HPDE6-E6E7 (cell line): ENCODE measurements at regions not wholly inside any gene's neighbourhood (a gene's known extent, or its start where the extent isn't known, plus 50 kb on each side); places are given as distances from the start of the nearest gene placed in this dataset.

ENCODE experiments used
- DNase-seq: peaks from one replicate; pipeline ENCODE4 v3.0.0; 2011; ENCODE audit warnings: missing footprints; ENCODE audit errors: extremely low spot score

DNA sequence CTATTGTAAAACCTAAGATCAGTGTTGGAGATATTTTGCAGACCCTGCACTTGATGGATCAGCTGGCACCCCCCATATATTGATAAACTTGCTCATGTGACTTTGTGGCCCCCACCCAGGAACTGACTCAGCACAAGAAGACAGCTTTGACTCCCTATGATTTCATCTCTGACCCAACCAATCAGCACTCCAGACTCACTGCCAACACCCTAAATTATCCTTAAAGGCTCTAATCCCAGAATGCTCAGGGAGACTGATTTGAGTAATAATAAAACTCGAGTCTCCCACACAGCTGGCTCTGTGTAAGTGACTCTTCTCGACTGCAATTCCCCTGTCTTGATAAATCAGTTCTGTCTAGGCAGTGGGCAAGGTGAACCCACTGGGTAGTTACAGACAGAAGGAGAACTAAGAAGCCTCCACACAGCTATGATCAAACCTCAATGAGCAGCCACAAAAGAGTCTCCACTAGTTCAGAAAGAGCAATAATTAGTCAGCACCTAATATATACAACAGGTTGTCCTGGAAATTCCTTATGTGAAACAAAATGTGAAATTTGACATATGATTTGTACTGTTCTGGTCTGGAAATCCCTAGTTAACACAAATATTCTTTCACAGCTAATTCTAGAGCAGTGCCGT, 52.2 kb downstream of the ACTL7B start:
- DNase-seq = no peak

- no peak for DNase-seq
Observed at GRCh38 chr9:108802967-108803366, 52.8 kb downstream of the ACTL7B start.

DNA sequence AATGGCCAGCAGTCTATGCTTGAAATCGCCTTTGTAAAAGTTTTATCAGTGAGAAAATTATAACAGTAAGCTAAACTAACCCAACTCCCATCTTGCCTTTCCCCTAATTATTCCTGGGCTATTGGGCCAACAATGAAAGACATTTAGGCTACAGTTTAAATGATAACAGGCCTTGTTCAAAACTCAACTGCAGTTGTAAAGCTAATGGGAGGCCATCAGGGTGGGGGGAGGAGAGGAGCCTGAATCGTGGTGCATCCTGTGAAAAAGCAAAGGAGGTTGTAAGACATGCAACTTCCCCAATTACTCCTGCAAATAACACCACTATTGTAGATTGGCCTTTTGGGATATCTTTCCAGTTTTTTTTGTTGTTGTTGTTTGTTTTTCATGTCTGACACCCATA, 53.8 kb downstream of the ACTL7B start:
- DNase-seq = no peak

GRCh38 chr9:108800632-108801099, 55.1 kb downstream of the ACTL7B start:
- DNase-seq = no peak

- no peak for DNase-seq
Observed at GRCh38 chr9:108793573-108793972, 62.2 kb downstream of the ACTL7B start.

- no peak for DNase-seq
Observed at GRCh38 chr9:108789742-108790141, 66.0 kb downstream of the ACTL7B start.

DNA sequence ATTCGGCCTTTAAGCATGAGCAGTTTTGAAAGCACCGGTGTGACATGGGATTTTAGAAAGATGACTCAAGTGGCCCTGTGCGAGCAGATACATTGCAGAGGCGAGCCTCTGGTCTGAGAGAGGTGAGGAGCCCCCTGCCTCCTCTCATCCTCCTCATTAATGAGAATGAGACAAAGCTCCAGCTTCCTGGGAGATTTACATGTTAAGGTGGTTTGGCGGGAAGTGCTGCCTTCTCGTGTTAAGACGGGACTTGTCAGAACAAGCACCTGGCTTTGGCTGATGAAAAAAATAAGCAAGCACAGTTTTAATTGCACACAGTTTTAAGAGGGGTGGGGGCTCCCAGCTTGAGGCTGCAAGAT, 68.1 kb downstream of the ACTL7B start:
- DNase-seq = peak; percentile 58

DNA sequence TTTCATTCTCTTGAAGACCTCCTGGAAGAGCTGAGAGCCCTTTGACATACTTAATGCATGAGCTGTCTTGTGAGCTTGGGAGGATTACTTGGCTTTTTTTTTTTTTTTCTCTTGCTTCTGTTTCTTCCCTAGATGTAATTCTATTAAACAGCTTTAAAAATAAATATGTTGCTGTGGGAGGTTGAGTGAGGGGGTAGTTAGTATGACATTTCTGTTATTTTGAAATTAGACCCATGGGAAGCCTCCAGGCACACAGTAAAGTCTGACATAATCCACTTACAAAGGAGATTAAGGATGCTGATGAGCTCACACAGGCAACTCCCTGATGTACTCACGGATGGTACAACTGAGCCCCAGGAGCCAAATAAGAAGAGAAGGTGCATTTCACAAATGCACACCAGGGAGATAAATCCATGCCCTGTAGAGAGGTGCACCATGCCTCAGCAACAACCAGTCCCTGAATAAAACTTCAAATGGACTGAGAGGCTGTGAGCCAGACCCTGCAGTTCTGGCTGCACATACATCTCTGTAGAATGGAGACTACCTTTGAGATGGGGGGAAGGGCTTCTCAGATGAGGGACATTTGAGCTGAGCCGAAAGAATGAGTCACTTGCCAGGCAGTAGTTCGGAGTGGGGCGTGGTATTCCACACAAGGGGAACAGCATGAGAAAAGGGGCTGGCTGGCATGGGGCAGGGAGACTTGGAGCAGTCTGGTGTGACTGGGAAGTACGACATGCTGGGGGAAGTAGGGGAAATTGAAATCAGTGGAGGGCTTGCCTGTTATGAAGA, 68.7 kb downstream of the ACTL7B start:
- DNase-seq = peak; percentile 86

DNA sequence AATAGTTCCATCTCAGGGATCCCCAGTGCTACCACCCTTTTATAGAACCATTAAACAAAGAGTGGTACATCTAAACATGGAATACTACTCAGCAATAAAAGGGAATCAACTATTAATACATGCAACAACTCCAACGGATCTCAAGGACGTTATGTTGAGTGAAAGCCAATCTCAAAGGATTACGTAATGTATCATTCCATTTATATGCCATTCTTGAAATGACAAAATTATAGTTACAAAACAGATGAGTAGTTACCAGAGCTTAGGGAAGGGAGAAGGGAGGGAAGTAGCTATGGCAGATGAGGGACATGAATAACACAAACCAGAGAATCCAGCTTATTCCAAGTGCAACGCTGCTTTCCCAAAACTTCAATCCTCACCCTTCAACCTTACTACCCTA, 69.5 kb downstream of the ACTL7B start:
- DNase-seq = no peak

DNA sequence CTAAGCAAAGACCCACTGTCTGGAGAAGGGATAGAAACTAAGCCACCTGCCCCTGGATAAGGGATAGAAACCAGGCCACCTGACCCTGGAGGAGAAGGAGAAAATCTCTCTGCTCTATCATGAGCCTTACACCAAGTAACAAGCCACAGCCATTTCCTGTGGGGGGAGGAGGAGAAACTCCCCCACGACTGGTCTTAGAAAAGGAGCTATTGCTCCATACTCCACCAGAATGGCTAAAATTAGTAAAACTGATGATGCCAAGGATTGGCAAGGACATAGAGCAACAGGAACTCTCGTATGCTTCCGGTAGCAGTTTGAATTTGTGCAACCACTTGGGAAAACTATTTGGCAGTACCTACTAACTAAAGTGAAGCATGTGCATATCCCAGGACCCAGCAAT, 70.8 kb downstream of the ACTL7B start:
- DNase-seq = no peak

- DNase-seq = no peak
Observed at GRCh38 chr9:108783731-108784495, 71.9 kb downstream of the ACTL7B start.

GRCh38 chr9:108783326-108783725, 72.5 kb downstream of the ACTL7B start:
- no peak for DNase-seq

DNA sequence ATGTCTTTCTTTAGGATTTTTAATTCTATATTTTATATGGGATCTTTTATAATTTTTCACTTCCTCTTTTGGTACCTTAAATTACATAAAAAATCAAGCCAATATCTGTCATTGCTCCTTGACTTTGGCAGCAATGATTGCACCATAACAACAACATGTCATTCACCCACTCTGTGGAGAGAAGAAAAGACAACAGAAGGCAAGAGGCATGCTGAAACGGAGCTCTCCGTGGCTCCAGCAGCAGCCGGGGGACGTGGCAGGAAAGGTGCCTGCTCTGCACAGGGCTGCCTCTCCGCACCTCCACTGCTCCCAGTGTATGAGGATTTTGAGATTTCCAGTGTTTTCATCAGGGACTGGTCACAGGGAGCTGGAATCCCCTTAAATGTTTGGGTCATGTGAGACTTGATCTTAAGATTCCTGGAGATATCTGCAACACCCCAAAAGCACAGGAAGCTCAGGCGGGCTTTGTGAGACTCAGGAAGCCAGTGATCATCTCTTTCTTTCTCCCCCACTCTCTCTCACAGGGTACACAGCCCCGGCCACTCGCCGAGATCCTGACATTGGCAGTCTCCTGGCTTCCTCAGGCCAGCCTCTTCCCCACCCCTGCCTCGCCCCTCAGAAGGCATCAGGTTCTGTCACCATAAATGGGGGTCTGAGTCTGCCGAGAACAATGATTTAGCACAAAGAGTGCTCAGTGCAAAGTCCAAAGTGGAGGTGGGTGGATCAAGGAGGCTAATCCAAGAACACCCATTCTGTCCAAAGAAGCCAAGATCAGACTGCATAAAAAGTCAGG, 74.6 kb downstream of the ACTL7B start:
- no peak for DNase-seq

DNA sequence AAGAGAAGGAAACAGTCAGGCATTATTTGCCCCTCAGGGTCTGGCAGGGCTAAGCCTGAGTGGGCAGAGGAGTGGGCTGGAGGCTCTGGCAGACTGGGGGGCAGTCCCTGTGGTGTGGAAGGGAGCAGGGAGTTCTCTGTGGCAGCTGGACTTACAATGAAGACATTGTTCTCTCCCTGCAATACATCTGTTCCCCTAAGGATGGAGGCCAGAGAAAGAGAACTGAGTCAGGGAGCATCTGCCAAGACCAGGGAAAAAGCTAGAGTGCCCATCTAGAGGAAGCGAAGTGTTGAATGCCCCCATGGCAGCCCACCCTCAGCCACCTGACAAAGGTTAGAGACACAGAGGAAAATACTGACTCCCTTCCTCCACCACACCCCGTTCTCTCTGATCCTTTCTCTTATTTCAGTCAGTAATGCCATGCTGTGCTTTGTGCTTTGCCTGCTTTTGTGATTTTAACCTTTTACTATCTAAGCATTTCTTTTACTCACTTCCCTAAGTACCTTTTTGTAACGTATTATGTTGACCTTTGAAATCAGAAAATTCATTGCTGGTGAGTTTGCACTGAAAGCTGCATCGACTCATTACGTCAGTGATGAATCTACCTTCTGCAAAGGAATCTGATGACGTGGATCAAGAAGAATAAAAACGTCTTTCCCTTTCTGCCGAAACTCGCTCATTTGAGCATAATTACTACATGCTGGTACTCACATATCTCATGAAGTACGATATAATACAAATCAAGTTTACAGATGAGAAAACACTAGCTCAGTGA, 76.0 kb downstream of the ACTL7B start:
- DNase-seq = no peak

GRCh38 chr9:108776920-108777639, 78.7 kb downstream of the ACTL7B start:
- DNase-seq = no peak

DNA sequence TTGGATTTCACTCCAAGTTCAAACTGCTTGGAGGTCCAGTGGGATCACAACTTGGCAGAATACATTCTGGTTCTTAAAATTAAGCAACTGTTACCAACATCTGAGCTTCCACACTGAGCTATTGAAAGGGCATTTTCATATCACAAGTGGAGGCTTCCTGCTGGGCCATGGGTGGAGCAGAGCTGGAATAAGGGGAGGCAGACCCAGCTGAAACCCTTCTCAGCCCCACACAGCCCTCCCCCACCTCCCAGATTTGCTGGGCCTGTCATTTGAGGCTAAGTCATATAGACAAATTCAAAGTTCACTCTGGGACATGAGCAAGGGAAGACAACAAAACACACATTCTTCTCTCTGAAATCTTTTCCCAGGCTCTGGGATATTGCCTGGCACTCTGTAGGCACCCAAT, 79.9 kb downstream of the ACTL7B start:
- DNase-seq = no peak

- peak; percentile 25 for DNase-seq
Observed at GRCh38 chr9:108774088-108774487, 81.7 kb downstream of the ACTL7B start.

DNA sequence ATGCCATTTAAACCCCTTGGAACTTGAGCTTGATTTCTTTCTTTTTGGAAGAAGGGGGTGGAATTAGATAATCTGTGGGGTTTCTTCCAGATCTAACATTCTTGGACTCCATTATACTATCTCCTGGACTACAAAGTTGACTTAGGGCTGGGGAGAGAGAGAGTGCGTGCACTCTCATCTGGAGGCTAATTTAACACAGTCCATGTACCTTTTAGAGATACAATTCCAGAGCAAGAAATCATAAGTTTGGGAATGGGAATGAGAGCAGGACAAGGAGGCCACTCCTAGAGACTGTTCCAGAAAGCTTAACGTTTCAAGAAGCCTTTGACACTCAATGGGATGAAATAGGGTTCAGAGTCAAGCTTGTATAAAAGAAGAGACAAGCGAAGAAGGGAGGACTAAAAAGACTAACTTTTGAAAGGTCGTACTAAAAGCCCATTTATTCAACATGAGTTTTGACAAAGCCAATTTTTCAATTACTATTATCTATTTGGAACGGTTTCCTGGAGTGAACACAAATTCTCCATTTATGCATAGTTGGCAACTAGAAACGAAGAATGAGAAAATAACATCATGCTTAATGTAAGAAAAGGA, 83.4 kb downstream of the ACTL7B start:
- DNase-seq = no peak

DNA sequence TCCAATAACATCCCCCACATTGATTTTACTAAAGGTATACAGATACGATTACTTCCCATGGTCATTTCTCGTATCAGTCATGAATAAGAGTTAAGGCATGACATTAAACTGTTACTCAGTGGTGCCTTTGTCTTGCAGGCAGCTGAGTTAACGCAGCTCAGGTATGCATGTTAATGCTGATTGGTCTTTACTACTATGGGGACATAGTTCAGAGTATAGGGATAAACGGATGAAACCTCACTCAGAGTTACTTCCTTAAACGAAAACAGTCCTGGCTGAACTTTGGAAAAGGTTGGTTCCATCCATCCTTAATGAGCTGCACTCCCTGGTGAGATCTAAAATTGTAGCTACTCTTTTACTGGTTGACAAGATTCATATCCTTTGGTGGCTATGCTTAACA, 87.0 kb downstream of the ACTL7B start:
- no peak for DNase-seq

DNA sequence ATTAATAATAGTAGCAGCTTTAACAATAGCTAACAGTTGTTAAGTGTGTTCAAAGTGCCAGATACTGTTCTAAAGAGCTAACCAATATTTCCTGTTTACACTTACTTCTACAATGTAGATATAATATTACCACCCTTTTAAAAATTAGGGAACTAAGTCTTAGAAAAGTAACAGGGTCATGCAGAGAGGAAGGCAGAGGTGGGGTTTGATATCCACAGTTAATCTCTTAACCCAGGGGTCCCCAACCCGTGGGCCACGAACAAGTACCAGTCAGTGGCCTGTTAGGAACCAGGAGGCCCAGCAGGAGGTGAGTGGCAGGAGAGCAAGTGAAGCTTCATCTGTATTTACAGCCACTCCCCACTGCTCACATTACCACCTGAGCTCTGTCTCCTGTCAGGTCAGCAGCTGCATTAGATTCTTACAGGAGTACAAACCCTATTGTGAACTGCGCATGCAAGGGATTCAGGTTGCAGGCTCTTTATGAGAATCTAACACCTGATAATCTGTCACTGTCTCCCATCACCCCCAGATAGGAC, 89.1 kb downstream of the ACTL7B start:
- no peak for DNase-seq
